ENCODE measurements at regions not wholly inside any gene's neighbourhood (a gene's known extent, or its start where the extent isn't known, plus 50 kb on each side); places are given as distances from the start of the nearest gene placed in this dataset.

- TF ChIP-seq EZH2 (IDR thresholded peaks at IDR 0.05; ENCODE audit: borderline replicate concordance, insufficient read depth, low read depth, low read length, poor library complexity, severe bottlenecking) (no peak), CTCF (IDR thresholded peaks at IDR 0.05) (no peak)
These were observed 113.9 kb upstream of the PROKR2 start for GRCh38 chr20:5430670-5431069.
